DMS 273 (cell line): ENCODE measurements at regions not wholly inside any gene's neighbourhood (a gene's known extent, or its start where the extent isn't known, plus 50 kb on each side); places are given as distances from the start of the nearest gene placed in this dataset.

Experiments used
- DNase-seq: peaks from one replicate; lab custom pipeline; 2025; ENCODE audit not compliant: unreplicated experiment; lab: John Stamatoyannopoulos, UW

DNA sequence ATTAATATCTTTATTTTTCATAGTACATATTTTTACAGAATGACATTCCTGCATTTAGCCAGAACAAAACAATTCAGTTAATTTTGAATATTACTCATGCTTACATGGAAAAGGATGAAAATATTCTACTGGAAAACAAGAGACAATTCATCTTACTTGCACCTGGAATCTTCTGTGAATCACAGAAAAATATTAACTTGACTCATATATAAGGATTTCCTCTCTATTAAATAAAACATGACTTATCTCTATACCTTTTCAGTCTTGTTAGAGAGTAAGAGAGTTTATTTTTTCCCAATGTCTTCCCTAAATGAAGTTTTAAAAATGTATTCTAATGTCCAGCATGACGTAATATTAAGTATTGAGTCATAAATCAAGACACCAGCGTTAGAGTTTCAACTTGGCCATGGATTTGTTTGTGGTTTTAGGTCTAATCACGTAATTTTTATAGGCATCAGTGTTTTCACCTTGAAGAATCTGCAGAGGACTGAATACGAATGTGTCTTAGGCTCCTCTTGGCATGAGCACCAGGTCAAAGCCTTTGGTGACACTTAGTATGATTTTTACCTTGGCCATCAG is 445.1 kb upstream of the JAG1 start:
- DNase-seq: no peak

DNA sequence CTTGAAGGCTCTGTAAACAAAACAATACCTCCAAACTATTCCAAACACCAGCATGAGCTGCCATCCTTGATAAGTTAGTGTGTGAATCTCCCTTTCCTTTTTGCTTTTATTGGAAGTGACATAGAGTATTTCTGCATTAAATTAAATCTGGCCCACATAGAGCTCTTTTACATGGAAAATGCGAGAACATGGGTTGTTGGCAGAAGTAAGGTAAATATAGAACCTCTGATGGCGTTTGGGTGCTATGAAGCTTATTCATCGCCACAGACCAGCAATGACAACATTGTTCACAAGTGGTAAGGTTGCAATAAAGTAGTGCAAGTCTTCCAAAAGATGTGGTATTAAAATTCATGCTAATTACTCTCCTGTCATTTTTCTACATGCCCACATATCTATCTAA is 445.8 kb upstream of the JAG1 start:
- no peak for DNase-seq

DNA sequence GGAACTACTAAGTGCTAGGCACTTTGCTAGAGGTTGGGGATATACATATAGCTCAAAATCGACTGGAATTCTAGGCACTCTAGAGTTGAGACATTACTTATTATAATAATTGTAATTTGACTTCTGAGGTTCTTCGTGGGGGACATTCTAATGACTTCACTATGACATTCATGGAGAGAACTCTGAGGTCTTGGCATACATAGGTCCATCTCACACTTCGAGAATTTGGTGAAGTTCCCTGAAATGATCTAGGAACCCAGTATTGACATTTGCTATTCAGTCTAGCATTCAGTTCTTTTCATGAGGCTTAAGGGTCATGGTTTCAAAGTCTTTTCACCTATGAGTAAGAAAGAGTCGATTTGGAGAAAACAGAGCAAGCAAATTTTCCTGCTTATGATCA is 446.6 kb upstream of the JAG1 start:
- no peak for DNase-seq

DNA sequence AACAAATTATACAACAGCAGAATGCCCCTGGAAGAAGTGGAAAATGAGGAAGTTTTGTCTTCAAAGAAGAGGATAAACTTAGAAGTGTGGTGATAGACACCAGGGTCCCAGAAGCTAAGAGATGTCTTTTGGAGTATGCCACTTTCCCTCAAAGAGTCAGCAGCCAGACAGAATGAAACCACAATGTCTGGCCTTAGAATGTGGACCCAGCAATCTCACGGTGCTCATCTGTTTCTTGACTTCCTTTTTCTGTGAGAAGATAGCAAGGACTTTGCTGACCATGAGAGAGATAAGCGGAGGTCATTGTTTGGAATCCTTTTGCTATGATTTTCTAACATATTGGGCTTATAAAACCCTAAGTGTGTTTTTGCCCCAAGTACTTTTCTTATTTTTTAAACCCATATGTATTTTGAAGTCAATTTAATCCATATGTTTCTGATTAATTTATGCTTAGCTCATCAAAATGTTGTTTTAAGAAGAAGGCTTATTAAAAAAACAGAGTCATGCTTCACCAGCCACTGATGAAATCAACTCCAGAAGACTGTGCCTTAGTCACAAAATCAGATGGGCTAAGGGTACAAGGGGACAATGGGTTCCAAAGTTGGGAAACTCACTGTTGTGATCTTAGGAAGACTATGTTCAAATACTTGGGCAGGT is 451.2 kb upstream of the JAG1 start:
- DNase-seq: no peak

DNA sequence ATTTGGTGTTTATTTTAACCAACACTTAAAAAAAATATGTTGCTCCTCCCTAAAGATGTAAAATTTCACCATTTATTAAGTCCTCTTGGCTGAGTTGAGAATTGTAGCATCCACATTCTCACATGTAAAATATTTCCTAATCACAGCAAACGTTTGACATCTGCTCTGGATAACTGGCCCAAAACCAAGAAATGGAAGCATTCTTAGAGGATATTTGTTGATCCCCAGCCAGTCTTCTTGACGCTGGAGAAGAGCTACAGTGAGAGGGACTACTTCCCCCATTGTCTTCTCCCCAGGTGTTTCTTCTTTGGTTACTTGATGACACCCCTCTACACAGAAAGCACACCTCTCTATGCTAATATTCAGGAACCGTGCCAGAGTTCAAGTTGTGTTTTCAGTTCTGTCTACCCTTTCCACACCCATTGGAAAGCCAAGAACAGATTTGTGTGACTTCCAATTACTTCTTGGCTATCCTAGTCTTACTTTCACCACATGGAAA is 454.5 kb upstream of the JAG1 start:
- DNase-seq: no peak

DNA sequence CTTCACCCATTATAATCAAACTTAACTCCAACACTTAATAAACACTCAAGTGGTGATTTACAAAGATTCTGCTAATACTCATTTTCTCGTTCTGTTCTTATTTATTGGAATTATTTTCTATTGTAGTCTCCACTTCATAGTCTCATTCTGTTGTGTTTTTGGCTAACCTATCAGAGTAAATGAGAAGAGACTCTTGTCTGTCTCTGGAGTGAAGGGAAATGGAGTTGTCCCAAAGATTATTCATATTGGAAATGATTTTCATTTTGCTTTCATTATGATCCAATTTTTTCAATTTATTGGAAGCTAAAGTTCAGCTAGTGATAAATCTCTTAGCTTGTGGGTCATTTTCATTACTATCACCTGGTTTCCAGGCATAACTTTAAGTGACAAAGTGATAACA is 454.9 kb upstream of the JAG1 start:
- no peak for DNase-seq

DNA sequence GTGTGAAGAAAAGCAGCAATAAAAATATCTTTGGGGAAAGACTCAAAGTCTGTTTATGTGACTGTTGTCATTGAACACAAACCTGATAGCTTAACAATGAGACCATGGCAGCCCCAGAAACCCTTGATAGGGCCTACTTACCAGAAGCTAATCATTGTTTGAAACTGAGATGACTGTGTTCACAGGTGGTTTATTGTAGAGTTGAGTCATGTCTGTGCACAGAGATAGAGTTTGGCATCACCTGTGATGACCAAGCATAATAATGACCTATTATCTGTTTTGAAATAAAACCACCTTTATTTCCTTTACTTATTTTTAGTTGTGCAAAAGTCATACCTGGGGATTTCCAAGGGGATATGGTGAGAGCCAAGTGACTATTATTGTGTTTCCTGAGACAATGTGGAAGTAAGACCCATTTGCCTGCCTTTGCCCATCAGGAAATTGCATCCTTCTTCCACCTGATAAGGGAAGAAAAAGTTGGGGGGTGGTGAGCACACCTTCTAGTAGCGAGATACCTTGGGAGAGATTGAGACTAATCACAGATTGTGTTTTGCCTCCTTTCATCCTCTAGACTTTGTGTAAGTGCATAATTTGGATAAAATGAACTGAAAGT is 456.9 kb upstream of the JAG1 start:
- no peak for DNase-seq

DNA sequence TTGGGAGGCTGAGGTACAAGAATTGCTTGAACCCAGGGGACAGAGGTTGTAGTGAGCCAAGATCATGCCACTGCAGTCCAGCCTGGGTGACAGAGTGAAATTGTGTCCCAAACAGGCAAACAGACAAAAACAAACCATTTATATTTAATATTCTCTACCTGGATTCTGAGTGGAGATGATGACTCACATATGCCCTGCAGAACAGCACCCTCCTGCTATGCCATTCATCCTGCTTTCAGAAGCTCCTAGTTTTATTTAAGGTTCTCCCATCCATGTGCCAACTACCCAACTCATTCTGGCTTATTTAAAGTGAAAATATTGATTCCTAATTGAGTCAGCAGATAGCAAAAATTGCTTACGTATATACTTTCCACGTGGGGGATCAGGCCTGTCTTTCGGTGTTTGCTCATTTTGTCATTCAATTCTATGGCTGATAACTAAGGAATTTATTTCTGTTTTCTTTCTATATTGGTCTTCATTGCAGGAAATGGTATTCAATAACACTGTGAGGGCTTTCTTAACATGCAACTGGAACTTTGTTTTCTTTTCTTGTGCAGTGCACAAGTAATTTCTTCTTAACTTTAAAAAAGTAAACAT is 459.1 kb upstream of the JAG1 start:
- DNase-seq: no peak

DNA sequence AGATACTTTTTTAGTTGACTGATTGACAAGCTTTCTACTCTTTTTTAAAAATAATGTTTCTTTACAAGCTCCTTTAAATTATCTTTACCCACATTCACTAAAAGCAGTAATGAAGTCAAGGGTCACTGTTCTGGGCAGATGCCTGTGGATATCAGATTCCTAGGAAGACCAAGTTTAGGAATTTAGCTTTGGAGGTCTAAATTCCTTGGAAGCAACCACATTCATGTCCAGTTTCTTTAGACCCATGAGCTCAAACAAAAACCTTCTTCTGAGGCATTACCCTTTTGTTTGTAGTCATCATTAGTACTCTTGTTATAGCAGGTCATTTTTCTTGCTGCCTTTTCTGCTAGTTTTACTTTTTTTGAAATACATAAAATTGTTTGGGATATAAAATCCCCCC is 462.9 kb upstream of the JAG1 start:
- no peak for DNase-seq

DNA sequence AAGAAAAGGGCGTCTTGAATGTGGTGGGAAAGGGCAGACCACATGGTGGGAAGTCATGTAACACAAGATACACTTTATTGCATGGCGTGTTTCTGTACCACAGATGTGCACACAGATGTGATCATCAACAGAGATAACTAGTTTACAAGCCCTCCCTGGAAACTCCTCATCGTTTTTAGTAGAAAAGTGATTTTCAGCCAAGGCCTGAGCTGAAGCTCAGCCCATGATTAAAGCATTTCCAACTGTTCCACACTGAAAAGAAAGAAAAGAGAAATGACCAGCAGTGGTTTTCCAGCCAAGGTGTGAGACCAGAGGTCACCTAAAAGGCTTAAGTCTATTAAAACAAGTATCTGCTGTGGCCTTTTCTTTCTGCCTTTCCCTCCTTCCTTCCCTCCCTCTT is 463.9 kb upstream of the JAG1 start:
- no peak for DNase-seq

DNA sequence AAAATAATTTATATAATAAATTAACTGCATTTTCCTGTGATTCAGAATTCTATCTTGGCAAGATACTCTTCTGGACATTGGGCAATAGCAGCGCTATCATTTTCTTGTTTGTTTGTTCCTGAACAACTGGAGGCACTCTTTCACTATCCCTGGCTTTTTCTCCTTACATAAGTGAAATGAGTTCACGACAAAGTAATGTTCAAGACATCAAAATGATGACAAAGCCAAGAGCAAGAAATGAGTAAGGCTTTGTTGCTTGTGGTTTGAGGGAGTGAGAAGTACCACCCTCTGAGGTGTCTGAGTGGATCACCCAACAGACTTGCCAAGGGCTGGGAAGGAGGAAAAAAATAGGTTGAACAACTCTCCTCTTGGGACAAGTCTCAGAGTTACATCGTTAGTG is 466.6 kb upstream of the JAG1 start:
- DNase-seq: no peak

DNA sequence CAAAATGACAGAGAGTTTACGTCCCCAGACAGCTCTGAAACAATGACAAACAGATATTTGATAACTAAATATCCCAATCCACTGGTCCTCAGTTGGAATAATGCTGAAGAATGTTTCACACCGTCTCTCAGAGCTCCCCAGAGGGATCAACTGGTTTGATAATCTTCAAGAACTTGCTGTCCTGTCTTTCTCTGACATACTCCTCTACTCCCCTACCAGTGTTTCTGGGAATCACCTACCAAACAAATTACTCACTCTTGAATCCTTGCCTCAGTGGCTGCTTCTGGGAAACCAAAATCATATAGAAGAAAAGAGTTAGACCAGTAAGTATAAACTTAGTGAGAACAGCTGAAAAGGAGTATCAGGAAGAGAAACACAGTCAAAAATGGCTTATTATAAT is 469.7 kb upstream of the JAG1 start:
- DNase-seq: no peak

DNA sequence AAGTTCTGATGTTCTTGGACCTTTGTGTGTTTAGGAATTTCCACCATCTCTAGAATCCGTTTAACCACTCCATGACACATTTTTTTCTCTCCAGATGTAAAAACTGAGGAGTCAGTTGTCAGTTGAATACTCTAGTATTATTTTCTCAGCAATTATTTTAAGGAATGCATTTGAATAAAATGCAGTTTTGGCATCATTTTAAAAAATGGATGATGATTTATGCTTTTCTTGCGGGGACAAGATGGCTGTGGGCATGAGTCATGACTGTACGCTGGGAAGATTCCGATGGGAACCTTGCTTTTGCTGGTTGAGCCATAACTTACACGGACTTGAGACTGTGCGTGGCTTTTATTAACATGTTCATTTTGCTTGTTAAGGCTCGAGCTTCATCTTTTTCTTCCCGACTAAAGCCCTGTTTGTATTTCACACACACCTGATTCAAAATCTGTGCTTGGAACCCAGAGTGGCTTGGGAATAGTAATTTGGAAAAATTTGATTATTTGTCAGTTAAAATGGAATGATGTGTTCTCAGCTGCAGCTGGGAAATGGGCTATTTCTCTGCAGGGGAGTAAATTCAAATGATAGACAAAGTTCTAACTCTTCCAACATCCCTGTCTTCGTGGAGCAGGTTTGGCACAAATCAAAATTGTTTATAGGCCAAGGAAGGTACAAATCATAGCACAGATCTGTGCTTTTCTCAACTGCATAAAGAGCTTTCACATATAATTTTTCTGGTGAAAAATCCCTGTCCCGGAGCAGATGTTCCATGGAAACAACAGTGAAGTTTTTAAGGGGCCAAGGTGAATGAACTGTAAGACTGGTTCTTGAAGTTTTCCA is 470.5 kb upstream of the JAG1 start:
- DNase-seq: no peak

DNA sequence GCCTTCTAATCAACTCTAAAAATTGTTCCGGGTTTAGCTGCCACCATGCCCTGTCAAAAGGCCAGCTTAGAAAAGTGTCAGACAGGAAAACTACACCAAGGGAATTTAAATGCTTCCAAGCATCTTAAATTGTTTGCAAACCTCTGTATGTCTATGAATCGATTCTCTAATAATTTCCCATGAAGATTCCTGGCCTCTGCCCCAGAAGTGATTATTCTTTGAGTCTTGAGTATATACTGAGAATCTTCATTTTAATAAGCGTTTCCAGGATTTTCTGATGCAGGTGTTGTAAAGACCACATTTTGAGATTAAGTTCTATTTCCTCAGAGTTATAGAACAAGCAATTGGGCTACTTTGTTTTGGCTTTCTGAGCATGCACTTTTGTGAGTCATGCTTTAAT is 471.8 kb upstream of the JAG1 start:
- DNase-seq: no peak

DNA sequence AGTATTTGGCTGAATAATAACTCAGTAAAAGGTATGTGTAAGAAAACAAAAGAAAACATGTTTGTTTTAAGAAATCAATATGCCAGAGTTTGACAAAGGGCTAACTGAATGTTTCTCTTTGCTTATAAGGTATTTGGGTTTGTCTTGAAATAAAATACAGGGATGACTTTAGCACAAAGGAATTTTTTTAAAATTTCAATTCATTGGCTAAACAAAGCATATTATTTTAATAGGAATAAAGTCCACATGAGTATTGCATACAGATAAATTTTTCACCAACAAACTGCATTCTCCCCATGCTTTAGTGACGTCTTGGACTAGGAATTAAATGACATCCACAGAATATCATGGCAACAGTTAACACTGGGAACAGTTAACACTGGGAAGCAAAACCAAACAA is 480.0 kb upstream of the JAG1 start:
- DNase-seq: no peak

DNA sequence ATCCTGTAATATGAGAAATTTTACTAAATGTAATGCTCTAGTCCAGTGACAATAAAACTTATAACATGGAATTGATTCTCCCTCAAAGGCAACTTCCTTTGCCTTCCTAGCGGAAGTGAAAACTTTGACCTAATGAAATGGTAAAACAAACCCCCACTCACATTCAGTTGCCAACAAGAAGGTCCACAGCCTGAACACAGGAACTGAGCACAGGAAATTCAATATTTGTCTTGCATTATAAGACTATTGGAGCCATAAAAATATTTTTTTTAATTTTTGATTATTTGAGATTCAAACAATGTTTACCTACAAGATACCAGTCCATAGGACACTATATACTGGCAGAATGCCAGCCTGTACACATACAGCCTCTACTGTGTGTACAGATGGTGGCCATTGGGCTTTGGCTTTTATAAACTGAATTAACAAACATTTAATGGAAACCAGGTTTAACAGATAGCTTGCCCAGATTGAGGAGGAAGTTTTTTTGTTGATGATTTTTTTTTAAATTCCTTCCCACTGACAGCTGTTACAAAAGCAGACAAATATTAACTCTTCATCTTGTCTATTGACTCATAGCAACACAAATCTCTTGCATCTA is 481.5 kb upstream of the JAG1 start:
- DNase-seq: peak; percentile 0

DNA sequence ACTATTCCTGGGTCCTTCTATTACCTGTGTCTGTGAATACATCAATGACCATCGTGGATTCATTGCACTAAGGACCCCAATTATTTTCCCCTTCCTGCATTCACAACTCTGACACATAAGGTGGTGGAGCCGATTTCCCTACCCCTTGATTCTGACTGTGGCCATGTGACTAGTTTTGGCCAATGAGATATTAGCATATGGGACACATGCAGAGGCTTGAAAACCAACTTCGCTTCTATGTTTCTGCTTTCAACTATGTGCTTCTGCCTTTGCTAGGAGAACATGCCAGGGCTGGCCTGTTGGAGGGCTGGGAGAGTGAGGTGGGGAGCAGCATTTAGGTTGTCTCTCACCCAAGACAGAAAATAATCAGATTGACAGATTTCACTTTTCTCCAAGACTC is 483.1 kb upstream of the JAG1 start:
- no peak for DNase-seq

DNA sequence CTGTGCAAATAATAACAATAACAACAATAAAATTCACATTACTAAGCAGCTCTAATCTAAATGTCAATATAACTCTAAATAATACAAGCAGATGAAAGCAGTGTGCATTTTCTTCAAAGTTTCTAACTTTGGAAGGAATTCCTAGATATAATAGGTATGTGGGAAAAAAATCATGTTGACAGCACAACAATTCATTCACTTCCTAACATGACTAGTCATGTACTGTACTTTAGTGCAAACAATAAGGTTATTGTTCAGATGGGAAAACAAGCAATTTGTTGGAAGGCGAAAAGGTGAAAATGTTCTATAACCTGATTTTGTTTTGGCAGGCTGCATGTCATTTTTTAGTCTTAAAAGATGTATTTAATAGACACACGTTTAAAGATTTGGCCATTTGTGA is 484.3 kb upstream of the JAG1 start:
- DNase-seq: no peak

DNA sequence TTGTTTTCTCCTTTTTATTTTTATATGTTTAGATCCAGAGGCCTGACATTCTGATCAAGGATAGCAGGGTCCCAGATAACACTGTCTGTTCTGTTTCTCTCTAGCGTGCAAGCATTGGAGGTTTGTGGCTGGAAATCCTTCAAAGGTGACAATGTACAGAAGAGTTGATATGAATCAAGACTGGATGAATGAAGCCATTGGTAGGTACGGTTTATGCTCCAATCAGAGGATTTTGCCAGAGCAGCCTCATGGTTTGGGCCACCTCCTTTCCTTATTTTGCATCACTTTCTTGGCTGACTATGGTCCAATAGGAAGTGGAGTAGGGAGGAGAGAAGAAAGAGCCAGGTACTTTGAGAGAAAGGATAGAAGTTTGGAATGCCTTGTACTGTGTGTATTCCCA is 484.8 kb upstream of the JAG1 start:
- DNase-seq: no peak

DNA sequence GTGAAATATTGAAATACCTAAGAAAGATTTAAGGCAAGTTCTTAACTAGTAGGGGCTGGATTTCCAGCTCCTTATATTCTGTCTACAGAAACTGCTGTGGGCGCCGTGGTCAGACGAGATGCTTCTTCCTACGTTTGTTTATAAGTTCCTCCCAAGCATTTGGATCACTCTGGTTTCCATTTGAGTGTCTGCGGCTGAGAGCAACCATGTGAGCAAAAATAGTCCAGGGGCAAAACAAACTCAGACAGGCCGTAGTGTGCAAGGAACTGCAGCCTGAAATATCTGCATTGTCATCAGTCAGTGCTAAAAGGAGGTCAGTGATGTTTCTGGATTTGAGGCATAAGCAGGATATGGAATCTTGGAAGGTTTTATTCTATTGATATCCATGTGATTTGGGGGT is 485.9 kb upstream of the JAG1 start:
- DNase-seq: no peak
